Mesothelial cell of epicardium (in vitro differentiated cells): ENCODE measurements at regions not wholly inside any gene's neighbourhood (a gene's known extent, or its start where the extent isn't known, plus 50 kb on each side); places are given as distances from the start of the nearest gene placed in this dataset.

Source experiments
- DNase-seq, 2 experiments: peaks; one replicate each; pipeline ENCODE4 v3.0.0; 2021; ENCODE audit warnings: low spot score in 2 of 2; ENCODE audit not compliant: unreplicated experiment in 2 of 2
- H3K27ac Mint-ChIP-seq: 2 replicates; pipeline ENCODE4 v1.8.0; 2021; ENCODE audit warnings: mixed read lengths
- H3K27me3 Mint-ChIP-seq: 2 replicates; pipeline ENCODE4 v1.8.0; 2021; ENCODE audit warnings: low read depth, mixed read lengths
- H3K36me3 Mint-ChIP-seq: 2 replicates; pipeline ENCODE4 v1.8.0; 2021; ENCODE audit warnings: mixed read lengths
- H3K4me1 Mint-ChIP-seq: 2 replicates; pipeline ENCODE4 v1.8.0; 2021; ENCODE audit warnings: mixed read lengths
- H3K4me3 Mint-ChIP-seq: 2 replicates; pipeline ENCODE4 v1.8.0; 2021; ENCODE audit warnings: mild to moderate bottlenecking, moderate library complexity, mixed read lengths
- H3K9me3 Mint-ChIP-seq: 2 replicates; pipeline ENCODE4 v1.8.0; 2021; ENCODE audit warnings: mixed read lengths
- TF ChIP-seq, protein P1 (sequence below): fragments of 200-600 bp; sonication (generic); IDR thresholded peaks from one replicate; pipeline ENCODE4 v1.5.0; 2021; ENCODE audit warnings: antibody characterized with exemption; ENCODE audit not compliant: unreplicated experiment

DNA sequence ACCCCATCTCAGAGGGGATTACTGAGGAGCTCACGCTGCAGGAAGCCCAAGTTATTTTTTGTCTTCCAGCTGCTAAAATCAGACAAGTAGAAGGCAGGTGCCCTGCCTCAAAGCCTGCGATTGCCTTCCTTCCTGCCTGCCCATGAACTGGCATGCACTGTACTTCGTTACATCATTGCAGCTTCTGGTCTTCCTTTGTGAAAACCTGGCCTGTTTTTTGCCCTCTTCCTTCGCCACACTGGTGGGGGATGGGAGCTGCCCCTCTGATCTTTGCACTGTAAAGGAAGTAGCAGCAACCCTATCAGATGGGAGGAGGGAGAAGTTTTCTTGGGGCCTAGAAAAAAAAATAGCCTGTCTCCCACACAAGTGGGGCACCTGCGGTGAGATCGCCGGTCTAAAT lies 1098.7 kb downstream of the BCL11B start:
- H3K4me1 Mint-ChIP-seq = no peaks in the 10 kb centered on the region
- H3K27me3 Mint-ChIP-seq = peaks cover 16% of the 10 kb centered on the region
- H3K36me3 Mint-ChIP-seq = no peaks in the 10 kb centered on the region
- H3K27ac Mint-ChIP-seq = no peak overlapping the region
- no peak for DNase-seq
- no peak overlapping the region for H3K4me3 Mint-ChIP-seq
- TF ChIP-seq, protein P1, sequence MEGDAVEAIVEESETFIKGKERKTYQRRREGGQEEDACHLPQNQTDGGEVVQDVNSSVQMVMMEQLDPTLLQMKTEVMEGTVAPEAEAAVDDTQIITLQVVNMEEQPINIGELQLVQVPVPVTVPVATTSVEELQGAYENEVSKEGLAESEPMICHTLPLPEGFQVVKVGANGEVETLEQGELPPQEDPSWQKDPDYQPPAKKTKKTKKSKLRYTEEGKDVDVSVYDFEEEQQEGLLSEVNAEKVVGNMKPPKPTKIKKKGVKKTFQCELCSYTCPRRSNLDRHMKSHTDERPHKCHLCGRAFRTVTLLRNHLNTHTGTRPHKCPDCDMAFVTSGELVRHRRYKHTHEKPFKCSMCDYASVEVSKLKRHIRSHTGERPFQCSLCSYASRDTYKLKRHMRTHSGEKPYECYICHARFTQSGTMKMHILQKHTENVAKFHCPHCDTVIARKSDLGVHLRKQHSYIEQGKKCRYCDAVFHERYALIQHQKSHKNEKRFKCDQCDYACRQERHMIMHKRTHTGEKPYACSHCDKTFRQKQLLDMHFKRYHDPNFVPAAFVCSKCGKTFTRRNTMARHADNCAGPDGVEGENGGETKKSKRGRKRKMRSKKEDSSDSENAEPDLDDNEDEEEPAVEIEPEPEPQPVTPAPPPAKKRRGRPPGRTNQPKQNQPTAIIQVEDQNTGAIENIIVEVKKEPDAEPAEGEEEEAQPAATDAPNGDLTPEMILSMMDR = no peak
- H3K9me3 Mint-ChIP-seq = no peaks in the 10 kb centered on the region

DNA sequence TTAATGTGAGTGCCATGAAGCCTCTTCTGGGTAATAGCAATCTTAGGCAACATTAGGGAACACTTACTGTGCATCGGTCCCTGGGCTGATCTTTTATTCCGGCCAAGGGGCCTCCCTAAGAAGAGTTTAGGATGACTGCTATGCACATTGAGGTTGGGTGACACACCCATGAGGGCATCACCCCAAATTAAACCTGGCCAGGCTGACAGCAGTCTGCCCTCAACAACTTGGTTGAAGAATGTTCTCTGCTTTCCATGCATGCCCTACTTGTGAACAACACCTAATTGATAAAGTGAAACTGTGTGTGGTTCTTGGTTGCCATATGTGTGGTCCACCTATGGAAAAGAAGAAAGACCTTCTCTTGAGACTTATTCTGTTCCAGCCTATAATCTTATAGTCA lies 1098.0 kb downstream of the BCL11B start:
- H3K36me3 Mint-ChIP-seq = no peaks in the 10 kb centered on the region
- no peaks in the 10 kb centered on the region for H3K4me1 Mint-ChIP-seq
- no peak overlapping the region for H3K4me3 Mint-ChIP-seq

DNA sequence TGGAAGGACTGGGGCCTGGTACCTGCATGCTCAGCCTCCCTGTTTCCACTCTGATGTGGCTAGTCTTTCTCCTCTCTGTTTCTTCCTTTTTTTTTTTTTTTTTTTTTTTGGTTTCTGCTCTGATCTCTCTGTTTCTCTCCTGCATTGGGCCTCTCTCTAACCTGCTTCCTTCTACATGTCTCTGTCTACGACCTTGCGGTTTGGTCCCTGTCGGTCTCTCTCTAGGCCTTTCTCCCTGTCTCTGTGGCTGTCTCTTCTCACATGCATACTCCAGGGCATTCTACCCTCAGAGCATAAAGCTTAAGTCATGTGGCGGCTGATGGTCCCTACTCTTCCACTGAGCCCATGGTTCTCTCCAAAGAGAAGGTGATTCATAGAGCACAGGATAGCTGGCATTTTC lies 1096.6 kb downstream of the BCL11B start:
- Mint-ChIP-seq H3K9me3 (no peaks in the 10 kb centered on the region), H3K4me3 (no peak overlapping the region)
- TF ChIP-seq, protein P1 = no peak

More for the DNA sequence above, 1098.0 kb downstream of the BCL11B start:
- DNase-seq = no peak
- TF ChIP-seq, protein P1 = no peak
- Mint-ChIP-seq H3K27me3 (peaks cover 13% of the 10 kb centered on the region), H3K9me3 (no peaks in the 10 kb centered on the region), H3K27ac (no peak overlapping the region)

DNA sequence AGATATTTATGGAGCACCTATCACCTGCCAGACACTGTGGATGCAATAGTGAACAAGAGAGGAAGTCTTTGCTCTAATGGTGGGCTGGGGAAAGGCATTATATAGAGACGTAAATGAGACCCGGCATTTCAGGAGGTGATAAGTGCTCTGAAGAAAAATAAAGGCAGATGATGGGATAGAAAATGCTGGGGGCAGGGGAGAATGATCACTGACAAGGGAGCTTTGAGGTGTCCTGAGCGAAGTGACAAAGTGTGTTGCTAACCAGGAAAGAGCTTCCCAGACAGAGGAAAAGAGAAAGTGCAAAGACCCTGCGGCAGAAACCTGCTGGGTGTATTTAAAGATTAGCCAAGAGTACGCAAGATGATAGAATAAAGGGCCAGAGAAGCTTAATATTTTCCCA lies 1096.1 kb downstream of the BCL11B start:
- no peak overlapping the region for H3K4me3 Mint-ChIP-seq
- H3K27ac Mint-ChIP-seq = no peak overlapping the region
- no peaks in the 10 kb centered on the region for H3K9me3 Mint-ChIP-seq
- DNase-seq = no peak
- H3K4me1 Mint-ChIP-seq = no peaks in the 10 kb centered on the region
- H3K27me3 Mint-ChIP-seq = peaks cover 14% of the 10 kb centered on the region
- H3K36me3 Mint-ChIP-seq = no peaks in the 10 kb centered on the region
- TF ChIP-seq, protein P1 = no peak

More for the DNA sequence above, 1096.6 kb downstream of the BCL11B start:
- Mint-ChIP-seq H3K4me1 (no peaks in the 10 kb centered on the region), H3K36me3 (no peaks in the 10 kb centered on the region), H3K27me3 (peaks cover 12% of the 10 kb centered on the region), H3K27ac (no peak overlapping the region)
- DNase-seq = no peak

DNA sequence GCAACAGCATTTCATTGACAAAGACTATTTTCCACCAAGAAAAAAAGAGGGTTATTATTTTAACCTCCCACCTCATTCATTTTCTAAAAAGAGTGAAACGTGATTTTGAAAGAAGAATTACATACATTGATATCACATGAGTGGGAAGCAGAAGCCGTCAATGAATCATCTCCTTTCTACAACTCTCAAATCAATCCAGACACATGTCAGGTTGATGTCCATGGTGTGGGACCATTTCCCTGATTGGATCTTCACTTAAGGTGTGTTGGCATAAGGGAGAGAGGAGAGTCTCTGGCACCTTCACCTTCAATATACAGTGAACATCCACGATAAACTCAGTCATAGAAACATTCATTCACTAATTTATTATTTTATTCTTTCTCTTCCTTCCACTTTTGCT lies 1095.1 kb downstream of the BCL11B start:
- DNase-seq = no peak
- H3K9me3 Mint-ChIP-seq = no peaks in the 10 kb centered on the region
- H3K27me3 Mint-ChIP-seq = peaks cover 17% of the 10 kb centered on the region
- TF ChIP-seq, protein P1 = no peak
- no peaks in the 10 kb centered on the region for H3K36me3 Mint-ChIP-seq
- no peak overlapping the region for H3K4me3 Mint-ChIP-seq
- no peaks in the 10 kb centered on the region for H3K4me1 Mint-ChIP-seq
- H3K27ac Mint-ChIP-seq = no peak overlapping the region

DNA sequence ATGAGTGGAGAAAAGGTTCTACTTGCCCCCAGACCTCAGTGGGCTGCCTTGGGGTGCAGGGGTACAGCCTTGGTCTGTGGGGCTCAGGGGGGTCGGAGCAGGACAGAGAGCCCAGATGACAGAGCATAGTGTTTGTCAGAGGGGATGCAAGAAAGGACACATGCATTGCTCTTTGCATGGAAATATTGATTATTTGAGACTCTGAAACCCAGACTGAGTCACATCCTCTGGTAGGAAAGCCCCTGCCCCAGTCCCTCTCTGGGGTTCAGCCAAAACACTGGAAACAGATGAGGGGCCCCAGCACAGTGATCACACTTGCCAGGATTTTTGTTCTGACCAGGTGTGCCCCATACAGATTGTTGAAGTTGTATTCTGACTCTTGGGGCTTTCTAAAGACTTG lies 1094.4 kb downstream of the BCL11B start:
- no peaks in the 10 kb centered on the region for H3K9me3 Mint-ChIP-seq
- no peak for DNase-seq
- no peak overlapping the region for H3K27ac Mint-ChIP-seq
- TF ChIP-seq, protein P1 = no peak
- H3K4me1 Mint-ChIP-seq = peaks cover 5% of the 10 kb centered on the region
- peaks cover 17% of the 10 kb centered on the region for H3K27me3 Mint-ChIP-seq
- no peaks in the 10 kb centered on the region for H3K36me3 Mint-ChIP-seq
- H3K4me3 Mint-ChIP-seq = no peak overlapping the region
